ENCODE measurements at regions not wholly inside any gene's neighbourhood (a gene's known extent, or its start where the extent isn't known, plus 50 kb on each side); places are given as distances from the start of the nearest gene placed in this dataset.

DNA sequence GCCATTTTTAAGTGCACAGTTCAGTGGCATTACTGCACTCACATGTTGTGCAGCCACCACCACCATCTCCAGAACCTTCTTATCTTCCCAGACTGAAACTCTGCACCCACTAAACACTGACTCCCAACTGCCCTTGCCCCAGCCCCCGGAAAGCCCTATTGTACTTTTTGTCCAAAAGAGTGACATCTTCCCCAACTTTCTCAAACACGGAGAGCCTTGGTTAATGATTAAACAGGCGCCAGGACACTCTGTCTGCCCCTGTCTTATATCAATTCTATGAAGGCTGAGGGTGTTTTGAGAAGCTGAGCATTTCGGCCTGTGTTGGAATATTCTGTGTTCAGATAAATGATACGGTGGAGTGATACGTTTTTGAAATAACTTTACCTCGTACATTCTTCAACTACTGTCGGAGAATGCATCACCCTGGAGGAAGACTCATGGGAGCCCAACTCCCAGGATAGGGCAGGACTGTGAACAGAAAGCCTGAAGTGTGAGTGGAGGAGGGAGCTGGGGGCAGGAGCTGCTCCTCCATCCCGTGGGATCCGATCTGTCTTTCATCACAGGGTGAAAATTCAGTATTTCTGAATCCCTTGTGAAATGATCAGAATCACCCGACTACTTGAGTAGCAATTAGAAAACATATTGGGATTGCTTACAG is 68.7 kb upstream of the FOXC1 start:
- TF ChIP-seq, protein P1, sequence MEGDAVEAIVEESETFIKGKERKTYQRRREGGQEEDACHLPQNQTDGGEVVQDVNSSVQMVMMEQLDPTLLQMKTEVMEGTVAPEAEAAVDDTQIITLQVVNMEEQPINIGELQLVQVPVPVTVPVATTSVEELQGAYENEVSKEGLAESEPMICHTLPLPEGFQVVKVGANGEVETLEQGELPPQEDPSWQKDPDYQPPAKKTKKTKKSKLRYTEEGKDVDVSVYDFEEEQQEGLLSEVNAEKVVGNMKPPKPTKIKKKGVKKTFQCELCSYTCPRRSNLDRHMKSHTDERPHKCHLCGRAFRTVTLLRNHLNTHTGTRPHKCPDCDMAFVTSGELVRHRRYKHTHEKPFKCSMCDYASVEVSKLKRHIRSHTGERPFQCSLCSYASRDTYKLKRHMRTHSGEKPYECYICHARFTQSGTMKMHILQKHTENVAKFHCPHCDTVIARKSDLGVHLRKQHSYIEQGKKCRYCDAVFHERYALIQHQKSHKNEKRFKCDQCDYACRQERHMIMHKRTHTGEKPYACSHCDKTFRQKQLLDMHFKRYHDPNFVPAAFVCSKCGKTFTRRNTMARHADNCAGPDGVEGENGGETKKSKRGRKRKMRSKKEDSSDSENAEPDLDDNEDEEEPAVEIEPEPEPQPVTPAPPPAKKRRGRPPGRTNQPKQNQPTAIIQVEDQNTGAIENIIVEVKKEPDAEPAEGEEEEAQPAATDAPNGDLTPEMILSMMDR (IDR thresholded peaks at IDR 0.05; ENCODE audit: insufficient read depth, low read length): no peak
- DNase-seq (ENCODE audit: low read depth): no peak
- no peak overlapping the region for H3K4me3 ChIP-seq (ENCODE audit: low read depth, low read length)

DNA sequence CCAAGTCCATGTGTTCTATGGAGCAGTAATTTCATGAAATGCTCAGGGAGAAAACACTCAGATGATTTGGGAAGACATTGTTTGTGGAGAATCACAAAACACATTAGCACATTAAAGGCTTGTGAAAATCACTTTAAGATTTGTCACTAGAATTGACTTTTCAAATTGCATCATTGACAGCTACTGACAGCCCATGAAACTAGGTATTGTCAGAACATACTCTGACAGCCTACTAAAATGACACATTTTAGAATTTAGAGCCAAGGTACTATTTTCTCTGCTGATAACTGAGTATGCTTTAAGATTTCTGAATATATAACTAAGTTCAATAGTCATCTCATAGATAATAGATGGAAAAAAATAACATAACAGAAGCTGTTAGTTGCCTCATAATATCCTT is 67.4 kb upstream of the FOXC1 start:
- TF ChIP-seq, protein P1 (IDR thresholded peaks at IDR 0.05; ENCODE audit: insufficient read depth, low read length): no peak
- H3K4me3 ChIP-seq (ENCODE audit: low read depth, low read length): no peak overlapping the region
- no peak for DNase-seq (ENCODE audit: low read depth)

DNA sequence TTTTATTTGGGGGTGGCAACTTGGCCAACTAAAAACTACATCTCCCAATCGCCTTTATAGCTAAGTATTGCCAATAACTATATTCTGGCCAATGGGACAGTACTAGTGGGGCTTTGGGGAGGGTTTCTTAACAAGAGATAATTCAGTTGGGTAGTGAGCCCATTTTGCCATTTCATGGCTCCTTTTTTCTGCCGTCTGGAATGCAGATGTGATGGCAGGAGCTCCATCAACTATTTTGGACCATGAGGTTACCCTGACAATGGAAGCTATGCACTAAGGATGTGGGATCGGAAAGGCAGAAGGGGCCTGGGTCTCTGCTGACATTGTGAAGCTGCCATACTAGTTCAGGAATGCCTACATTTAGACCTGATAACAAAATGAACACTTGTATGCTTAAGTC is 67.0 kb upstream of the FOXC1 start:
- TF ChIP-seq, protein P1 (IDR thresholded peaks at IDR 0.05; ENCODE audit: insufficient read depth, low read length): no peak
- DNase-seq (ENCODE audit: low read depth): no peak

DNA sequence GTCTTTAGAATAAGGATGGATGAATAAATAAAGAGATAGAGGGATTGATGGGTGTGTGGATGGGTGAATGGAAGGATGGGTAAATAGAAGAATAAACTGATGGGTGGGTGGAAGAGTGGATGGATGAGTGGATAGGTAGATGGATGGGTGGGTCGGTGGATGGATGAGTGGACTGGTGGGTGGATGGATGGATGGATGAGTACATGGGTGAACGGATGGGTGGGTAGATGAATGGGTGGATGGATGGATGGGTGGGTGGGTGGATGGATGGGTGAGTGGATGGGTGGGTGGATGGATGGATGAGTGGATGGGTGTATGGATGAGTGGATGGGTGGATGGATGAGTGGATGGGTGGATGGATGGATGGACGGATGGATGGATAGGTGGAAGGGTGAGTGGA is 65.7 kb upstream of the FOXC1 start:
- no peak for DNase-seq (ENCODE audit: low read depth)
- no peak overlapping the region for H3K4me3 ChIP-seq (ENCODE audit: low read depth, low read length)
- TF ChIP-seq, protein P1 (IDR thresholded peaks at IDR 0.05; ENCODE audit: insufficient read depth, low read length): no peak

More for the DNA sequence above, 67.0 kb upstream of the FOXC1 start:
- H3K4me3 ChIP-seq (ENCODE audit: low read depth, low read length): no peak overlapping the region

DNA sequence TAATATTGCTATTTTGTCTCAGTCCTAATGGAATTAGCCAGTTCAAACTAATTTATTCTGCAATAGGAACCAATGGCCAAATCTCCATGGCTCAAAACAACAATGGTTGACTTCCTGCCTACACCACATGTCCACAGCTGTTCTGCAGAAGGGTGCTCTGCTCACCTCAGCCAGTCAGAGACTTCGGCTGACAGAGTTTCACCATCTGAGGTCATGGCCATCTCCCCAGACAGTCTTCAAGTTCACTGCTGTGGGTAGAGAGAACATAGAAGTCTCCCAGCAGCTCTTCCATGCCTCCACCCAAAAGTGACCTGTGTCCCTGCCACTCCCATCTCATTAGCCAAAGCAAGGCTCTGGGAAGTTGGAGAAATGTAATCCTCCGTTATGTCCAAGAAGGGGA is 65.1 kb upstream of the FOXC1 start:
- TF ChIP-seq, protein P1 (IDR thresholded peaks at IDR 0.05; ENCODE audit: insufficient read depth, low read length): no peak
- DNase-seq (ENCODE audit: low read depth): no peak
- no peak overlapping the region for H3K4me3 ChIP-seq (ENCODE audit: low read depth, low read length)

DNA sequence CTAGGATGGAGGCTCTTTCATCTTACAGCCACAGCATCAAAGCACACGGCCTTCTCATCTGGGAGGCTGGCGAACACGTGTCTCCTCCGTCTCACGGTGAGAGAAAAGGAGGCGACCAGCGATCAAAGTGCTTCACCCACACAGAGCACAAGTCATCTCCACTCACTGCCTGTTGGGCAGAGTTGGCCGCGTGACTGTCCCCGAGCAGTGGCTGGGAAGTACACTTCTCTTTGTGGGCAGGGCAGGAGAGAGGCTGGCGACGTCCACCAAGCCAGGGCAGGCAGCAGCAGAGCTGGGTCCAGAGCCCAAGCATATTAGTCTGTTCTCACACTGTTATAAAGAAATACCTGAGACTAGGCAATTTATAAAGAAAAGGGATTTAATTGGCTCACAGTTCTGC is 64.1 kb upstream of the FOXC1 start:
- DNase-seq (ENCODE audit: low read depth): no peak
- H3K4me3 ChIP-seq (ENCODE audit: low read depth, low read length): no peak overlapping the region
- TF ChIP-seq, protein P1 (IDR thresholded peaks at IDR 0.05; ENCODE audit: insufficient read depth, low read length): no peak

DNA sequence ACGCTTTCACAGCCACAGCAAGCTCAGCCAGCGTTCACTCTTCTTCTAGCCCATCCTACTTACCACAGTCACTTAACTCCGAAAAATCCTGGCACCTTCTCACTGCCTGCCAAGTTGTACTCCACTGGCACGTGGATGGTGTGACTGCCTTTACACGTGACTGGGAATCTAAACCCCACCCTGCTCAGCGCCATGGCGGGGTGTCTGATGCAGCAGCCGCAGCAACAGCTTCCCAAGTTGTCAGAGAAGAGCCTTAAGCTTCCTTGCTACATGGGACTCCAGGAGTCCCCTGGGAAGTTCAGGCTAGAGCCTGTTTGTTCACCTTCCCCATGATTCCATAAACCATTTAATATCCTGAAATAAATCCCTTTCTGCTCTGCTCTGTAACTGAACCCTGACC is 61.9 kb upstream of the FOXC1 start:
- TF ChIP-seq, protein P1 (IDR thresholded peaks at IDR 0.05; ENCODE audit: insufficient read depth, low read length): no peak
- no peak overlapping the region for H3K4me3 ChIP-seq (ENCODE audit: low read depth, low read length)
- no peak for DNase-seq (ENCODE audit: low read depth)
